HEK293T (cell line): ENCODE measurements at regions not wholly inside any gene's neighbourhood (a gene's known extent, or its start where the extent isn't known, plus 50 kb on each side); places are given as distances from the start of the nearest gene placed in this dataset.

ENCODE experiments used
- CTCF ChIA-PET: fragments of 350-600 bp; formaldehyde crosslinking; extraction: SDS; loops from one replicate; lab custom pipeline; 2021; ENCODE audit warnings: antibody characterized with exemption, inconsistent platforms; lab: Yijun Ruan, JAX
- POLR2A ChIA-PET: fragments of 350-600 bp; formaldehyde crosslinking; extraction: SDS; loops from one replicate; lab custom pipeline; 2020; ENCODE audit warnings: antibody characterized with exemption, inconsistent platforms; lab: Yijun Ruan, JAX
- DNase-seq: peaks from one replicate; pipeline ENCODE4 v3.0.0; 2012; ENCODE audit warnings: mixed read lengths; ENCODE audit errors: extremely low spot score
- ARNT ChIP-seq: fragments of 450-650 bp; IDR thresholded peaks from 2 replicates; pipeline ENCODE4 v1.6.1; 2017; ENCODE audit warnings: mild to moderate bottlenecking
- BHLHE40 ChIP-seq: fragments of 450-650 bp; IDR thresholded peaks from 2 replicates; pipeline ENCODE4 v1.6.1; 2016; ENCODE audit warnings: mild to moderate bottlenecking, moderate library complexity, borderline replicate concordance
- CTBP1 ChIP-seq: fragments of 450-650 bp; IDR thresholded peaks from 2 replicates; pipeline ENCODE4 v1.6.1; 2016; ENCODE audit warnings: borderline replicate concordance
- ELF4 ChIP-seq: fragments of 450-650 bp; IDR thresholded peaks from 2 replicates; pipeline ENCODE4 v1.6.1; 2017; ENCODE audit warnings: antibody characterized with exemption
- FOXA1 ChIP-seq: fragments of 450-650 bp; IDR thresholded peaks from 2 replicates; pipeline ENCODE4 v1.6.1; 2016; ENCODE audit warnings: mild to moderate bottlenecking
- FOXK2 ChIP-seq: fragments of 450-650 bp; IDR thresholded peaks from 2 replicates; pipeline ENCODE4 v1.6.1; 2016; ENCODE audit warnings: mild to moderate bottlenecking
- FOXM1 ChIP-seq: fragments of 450-650 bp; IDR thresholded peaks from 2 replicates; pipeline ENCODE4 v1.6.1; 2017; ENCODE audit warnings: mild to moderate bottlenecking, borderline replicate concordance
- HDGF ChIP-seq: fragments of 450-650 bp; IDR thresholded peaks from 2 replicates; pipeline ENCODE4 v1.6.1; 2017; ENCODE audit warnings: antibody characterized with exemption, borderline replicate concordance
- L3MBTL2 ChIP-seq: fragments of 450-650 bp; conservative IDR thresholded peaks from 2 replicates; pipeline ENCODE4 v1.6.1; 2016; ENCODE audit warnings: mild to moderate bottlenecking
- LEF1 ChIP-seq: fragments of 450-650 bp; IDR thresholded peaks from 2 replicates; pipeline ENCODE4 v1.6.1; 2017; ENCODE audit warnings: mild to moderate bottlenecking, borderline replicate concordance
- NFRKB ChIP-seq: fragments of 450-650 bp; IDR thresholded peaks from 2 replicates; pipeline ENCODE4 v1.6.1; 2016; ENCODE audit warnings: mild to moderate bottlenecking, moderate library complexity
- PKNOX1 ChIP-seq: fragments of 450-650 bp; IDR thresholded peaks from 2 replicates; pipeline ENCODE4 v1.6.1; 2016
- SP1 ChIP-seq: fragments of 450-650 bp; IDR thresholded peaks from 2 replicates; pipeline ENCODE4 v1.6.1; 2017
- SUZ12 ChIP-seq: fragments of 450-650 bp; IDR thresholded peaks from 2 replicates; pipeline ENCODE4 v1.6.1; 2016; ENCODE audit warnings: mild to moderate bottlenecking
- TARDBP ChIP-seq: fragments of 450-650 bp; IDR thresholded peaks from 2 replicates; pipeline ENCODE4 v1.6.1; 2016
- ZNF384 ChIP-seq: fragments of 450-650 bp; IDR thresholded peaks from 2 replicates; pipeline ENCODE4 v1.6.1; 2016

- no peak for DNase-seq
- TF ChIP-seq SP1 (no peak), HDGF (no peak), SUZ12 (no peak), NFRKB (no peak), TARDBP (no peak), BHLHE40 (no peak), FOXA1 (no peak), L3MBTL2 (no peak), ZNF384 (no peak), ELF4 (no peak)
- ChIA-PET CTCF (no interaction called here), POLR2A (no interaction called here)
These were observed 542.3 kb downstream of the EDEM1 start for GRCh38 chr3:5729852-5730251.

- ChIA-PET CTCF (interaction anchor here (1.3 kb wide), 1 partner anchor 504 kb away, joined by 3 read pairs; no protein-coding TSS in a partner anchor), POLR2A (no interaction called here)
- TF ChIP-seq L3MBTL2: no peak
- TF ChIP-seq LEF1: no peak
- no peak for TF ChIP-seq FOXA1
- no peak for TF ChIP-seq SUZ12
- TF ChIP-seq NFRKB: no peak
- TF ChIP-seq ELF4: no peak
- TF ChIP-seq TARDBP: no peak
- TF ChIP-seq ARNT: no peak
- no peak for TF ChIP-seq BHLHE40
- TF ChIP-seq SP1: no peak
- TF ChIP-seq FOXM1: no peak
- TF ChIP-seq FOXK2: no peak
- no peak for TF ChIP-seq CTBP1
- no peak for TF ChIP-seq ZNF384
- no peak for DNase-seq
These were observed 543.6 kb downstream of the EDEM1 start for GRCh38 chr3:5731100-5731499.

- DNase-seq: no peak
- ChIA-PET POLR2A (no interaction called here), CTCF (interaction anchor here (1.3 kb wide), 1 partner anchor 505 kb away, joined by 3 read pairs; no protein-coding TSS in a partner anchor)
- no peak for TF ChIP-seq NFRKB
- TF ChIP-seq SP1: no peak
- no peak for TF ChIP-seq ARNT
- no peak for TF ChIP-seq FOXA1
- TF ChIP-seq TARDBP: no peak
- TF ChIP-seq CTBP1: no peak
- TF ChIP-seq ZNF384: no peak
- no peak for TF ChIP-seq FOXK2
- no peak for TF ChIP-seq ELF4
- no peak for TF ChIP-seq PKNOX1
- no peak for TF ChIP-seq FOXM1
- no peak for TF ChIP-seq SUZ12
- TF ChIP-seq L3MBTL2: no peak
- TF ChIP-seq LEF1: no peak
- TF ChIP-seq BHLHE40: no peak
- no peak for TF ChIP-seq HDGF
These were observed 544.6 kb downstream of the EDEM1 start for GRCh38 chr3:5732081-5732480.

DNA sequence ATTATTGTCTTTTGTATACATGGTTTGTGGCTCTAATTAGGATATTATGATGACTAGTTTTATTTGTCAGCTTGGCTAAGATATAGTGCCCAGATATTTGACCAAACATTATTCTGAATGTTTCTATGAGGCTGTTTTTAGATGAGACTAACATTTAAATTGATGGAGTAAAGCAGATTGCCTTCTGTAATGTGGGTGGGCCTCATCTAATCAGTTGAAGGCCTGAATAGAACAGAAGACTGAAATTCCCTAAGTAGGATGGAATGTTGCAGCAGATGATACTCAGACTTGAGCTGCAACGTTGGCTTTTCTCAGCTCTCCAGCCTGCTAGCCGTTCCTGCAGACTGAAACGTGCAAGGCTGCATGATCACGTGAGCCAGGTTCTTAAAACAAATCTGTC, 546.5 kb downstream of the EDEM1 start:
- TF ChIP-seq BHLHE40 (no peak), NFRKB (no peak), L3MBTL2 (no peak), FOXM1 (no peak), HDGF (no peak), PKNOX1 (no peak), LEF1 (no peak)
- ChIA-PET CTCF (no interaction called here), POLR2A (no interaction called here)
- no peak for DNase-seq

GRCh38 chr3:5735896-5736295, 548.4 kb downstream of the EDEM1 start:
- ChIA-PET POLR2A (no interaction called here), CTCF (no interaction called here)
- no peak for TF ChIP-seq NFRKB
- no peak for TF ChIP-seq L3MBTL2
- no peak for TF ChIP-seq HDGF
- TF ChIP-seq SP1: no peak
- no peak for TF ChIP-seq ZNF384
- TF ChIP-seq TARDBP: no peak
- TF ChIP-seq BHLHE40: no peak
- no peak for DNase-seq

- POLR2A ChIA-PET: no interaction called here
- DNase-seq: no peak
- TF ChIP-seq TARDBP (no peak), FOXM1 (no peak), FOXK2 (no peak), SUZ12 (no peak), ZNF384 (no peak), NFRKB (no peak), LEF1 (no peak), PKNOX1 (no peak), ARNT (no peak), BHLHE40 (no peak), SP1 (no peak), CTBP1 (no peak), FOXA1 (no peak), ELF4 (no peak), L3MBTL2 (no peak), HDGF (no peak)
- CTCF ChIA-PET: no interaction called here
These were observed 551.9 kb downstream of the EDEM1 start for GRCh38 chr3:5739299-5739935.
